ENCODE measurements at regions not wholly inside any gene's neighbourhood (a gene's known extent, or its start where the extent isn't known, plus 50 kb on each side); places are given as distances from the start of the nearest gene placed in this dataset.

GRCh38 chr10:84583501-84583900 lies 255.1 kb downstream of the CCSER2 start:
- TF ChIP-seq POLR2A (IDR thresholded peaks at IDR 0.05; ENCODE audit: low read depth, low read length), result no peak
- no peak for TF ChIP-seq POLR2AphosphoS5 (IDR thresholded peaks at IDR 0.05; ENCODE audit: low read depth, low read length)

All from GM12892 (cell line).